GM21423 (cell line): ENCODE measurements at regions not wholly inside any gene's neighbourhood (a gene's known extent, or its start where the extent isn't known, plus 50 kb on each side); places are given as distances from the start of the nearest gene placed in this dataset.

ENCODE experiments used
- ATAC-seq: cut with Tn5 transposase; IDR thresholded peaks from one replicate; pipeline ENCODE4 v1.9.1; 2021; ENCODE audit warnings: mild to moderate bottlenecking, moderate library complexity; ENCODE audit not compliant: unreplicated experiment

DNA sequence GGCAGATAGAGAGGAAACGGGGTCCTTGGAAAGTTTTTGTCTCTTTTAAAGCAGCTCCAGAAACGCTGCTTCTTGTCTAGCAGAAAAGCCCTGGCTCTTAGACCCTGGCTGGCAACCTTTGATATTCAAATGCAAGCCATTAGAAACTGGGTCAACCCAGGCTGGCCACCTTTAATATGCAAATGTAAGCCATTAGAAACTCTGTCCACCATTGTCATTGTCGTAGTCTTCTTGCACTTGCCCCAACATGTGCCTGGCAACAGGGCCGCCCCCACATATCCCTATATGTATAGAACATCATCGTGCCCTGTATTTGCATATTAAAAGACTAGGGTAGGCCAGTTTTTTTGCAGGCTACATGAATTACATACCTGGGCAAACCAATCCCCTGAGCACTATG lies 621.3 kb upstream of the DPP6 start:
- ATAC-seq = no peak

DNA sequence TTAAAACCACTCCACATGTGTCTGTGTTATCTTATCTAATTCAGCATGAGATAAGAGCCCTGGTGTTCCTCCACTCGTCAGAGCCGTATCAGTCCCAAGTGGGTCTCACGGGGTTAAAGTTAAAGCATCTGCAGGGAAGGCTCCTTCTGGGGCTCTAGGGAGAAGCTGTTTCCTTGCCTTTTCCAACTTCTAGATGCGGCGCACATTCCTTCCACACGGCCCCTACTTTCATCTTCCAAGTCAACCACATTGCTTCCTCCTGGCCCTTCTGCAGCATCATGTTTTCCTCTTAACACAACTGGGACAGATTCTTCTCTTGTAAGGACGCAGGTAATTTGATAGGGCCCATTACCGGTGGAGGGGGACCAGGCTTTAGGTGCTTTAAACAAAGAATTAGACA lies 620.1 kb upstream of the DPP6 start:
- ATAC-seq = no peak

DNA sequence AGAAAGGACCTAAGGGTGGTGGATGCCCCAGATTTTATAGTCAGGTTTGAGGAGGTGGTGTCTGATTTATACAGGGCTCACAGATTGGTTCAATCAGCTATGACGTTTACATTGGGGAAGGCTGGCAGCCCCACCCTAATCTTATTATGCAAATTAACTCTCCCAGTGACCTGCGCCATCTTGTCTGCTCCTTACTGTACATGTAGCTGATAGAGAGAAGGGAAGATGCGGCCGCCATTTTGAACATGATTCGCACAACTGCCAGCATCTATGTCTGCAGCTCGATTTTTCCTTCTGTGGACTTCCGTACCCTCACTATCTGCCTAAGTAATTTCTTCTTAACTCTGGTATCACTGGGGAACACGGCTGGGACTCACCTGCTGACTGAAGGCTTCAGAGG lies 619.0 kb upstream of the DPP6 start:
- ATAC-seq = no peak

DNA sequence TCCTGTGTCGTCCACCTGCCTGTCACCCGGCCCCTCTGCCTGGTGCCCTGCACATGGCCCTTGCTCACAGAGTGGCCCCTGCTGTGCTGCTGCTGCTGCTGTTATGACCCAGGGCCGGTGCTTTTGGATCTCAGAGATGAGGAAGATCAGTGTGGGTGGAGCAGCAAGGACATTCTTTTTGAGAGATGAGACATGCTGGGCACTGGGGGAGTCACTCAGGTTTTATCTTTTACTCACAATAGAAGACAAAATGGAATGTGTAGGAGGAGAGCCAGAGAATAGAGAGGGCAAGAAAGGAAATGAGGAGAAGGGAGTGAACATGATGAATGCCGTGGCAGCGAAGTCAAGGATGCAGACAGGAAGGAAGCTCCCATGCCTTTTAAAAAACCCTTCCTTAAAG lies 611.5 kb upstream of the DPP6 start:
- no peak for ATAC-seq

DNA sequence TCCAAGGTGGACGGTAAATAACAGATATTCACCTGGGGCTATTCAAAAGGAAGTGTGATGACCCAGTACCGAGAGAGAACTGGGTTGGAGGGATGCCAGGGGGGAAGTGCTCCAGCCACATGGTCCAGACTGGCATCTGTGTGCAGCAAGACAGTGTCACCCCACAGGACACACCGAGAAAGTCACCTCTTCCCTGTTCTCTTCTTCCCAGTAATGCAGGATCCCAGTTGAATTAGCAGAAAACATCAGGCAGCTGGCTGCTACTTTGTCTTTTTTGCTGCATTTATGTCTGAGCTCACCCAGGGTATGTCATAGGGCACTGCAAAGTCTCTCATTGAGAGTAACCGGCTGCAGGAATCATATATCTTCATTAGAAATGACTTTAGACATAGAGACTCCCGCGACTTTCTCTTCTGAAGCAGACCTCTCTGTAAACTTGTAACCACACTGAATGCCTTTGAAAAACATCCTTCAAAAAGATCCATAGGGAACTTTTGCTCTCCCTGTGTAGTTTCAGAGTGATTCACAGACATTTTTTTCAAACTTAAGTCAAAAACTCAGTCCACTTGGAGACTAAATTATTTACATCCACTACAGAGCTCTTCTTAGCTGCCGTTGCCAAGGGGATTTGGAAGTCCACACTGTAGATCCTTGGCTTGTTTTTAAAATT lies 609.0 kb upstream of the DPP6 start:
- ATAC-seq = no peak

DNA sequence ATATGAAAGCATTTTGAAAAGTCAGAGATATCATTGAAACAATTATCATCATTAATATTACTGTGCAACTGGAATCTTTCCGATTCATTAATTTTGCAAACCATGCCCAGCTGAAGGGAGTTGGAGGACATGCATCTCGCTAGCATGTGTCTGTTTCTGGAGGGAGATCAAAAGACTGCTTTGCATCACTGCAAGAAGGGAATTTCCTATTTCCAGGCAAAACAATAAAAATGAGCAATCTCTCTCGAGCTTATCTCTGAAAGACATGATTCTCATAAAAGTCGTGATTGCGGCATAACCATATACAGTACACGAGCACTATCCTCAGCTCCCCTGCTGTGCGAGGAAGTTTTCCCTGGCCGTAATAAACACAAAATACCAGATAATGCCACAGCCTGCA lies 607.6 kb upstream of the DPP6 start:
- no peak for ATAC-seq

DNA sequence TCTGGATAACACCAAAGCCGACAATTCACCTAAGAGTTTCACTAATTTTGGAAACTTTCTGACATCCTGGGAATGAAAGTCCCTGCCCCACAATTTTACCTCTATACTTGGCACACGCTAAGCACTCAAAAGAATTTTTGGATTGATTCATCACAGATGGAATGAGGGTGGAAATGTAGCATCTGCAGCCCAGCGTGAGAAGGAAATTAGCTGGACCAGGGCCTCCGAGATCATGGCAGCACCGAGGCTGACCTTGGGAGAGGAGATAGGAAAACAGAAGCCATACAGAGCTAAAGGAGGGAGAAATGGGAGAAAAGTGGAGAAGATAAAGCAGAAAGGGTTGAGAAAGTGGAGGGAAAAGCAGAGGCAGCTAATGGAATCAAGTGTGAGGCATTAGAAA lies 606.6 kb upstream of the DPP6 start:
- no peak for ATAC-seq

DNA sequence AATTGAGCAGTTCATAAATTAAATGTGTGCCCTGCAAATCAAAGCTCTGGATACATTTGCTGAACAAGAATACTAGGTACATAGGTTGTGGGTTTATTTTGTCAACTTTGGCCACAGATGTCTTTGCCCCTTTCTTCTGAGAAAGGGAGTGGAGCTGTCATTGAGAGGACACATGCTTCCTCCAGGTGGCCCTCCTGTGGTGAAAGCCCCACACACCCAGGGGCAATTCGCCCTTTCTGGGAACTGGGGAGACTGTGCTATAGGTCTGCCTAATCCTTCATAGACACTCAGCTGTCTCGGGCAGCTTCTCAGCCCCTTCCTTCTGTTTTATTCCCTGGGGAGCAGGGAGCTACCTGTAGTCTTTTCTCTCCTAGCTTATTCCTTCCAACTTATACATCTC lies 605.7 kb upstream of the DPP6 start:
- ATAC-seq = no peak

DNA sequence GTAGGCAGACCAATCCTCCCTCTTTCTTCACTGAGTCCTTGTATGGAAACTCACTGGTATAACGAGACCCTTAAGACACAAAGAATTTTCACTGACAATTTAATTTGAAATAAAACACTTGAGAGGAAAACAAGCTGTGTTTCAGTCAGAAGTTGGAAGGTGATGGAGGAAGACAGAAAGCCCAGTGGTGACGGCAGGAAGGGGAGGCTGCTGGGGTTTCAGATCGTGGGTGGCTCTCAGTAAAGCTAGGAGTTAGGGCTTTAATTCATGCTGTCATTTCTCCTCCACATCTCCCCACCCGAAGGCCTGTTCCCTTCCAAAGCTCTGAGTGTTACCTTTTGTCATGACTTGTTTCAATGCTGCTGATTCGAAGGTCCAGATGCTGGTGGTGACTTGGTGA lies 605.2 kb upstream of the DPP6 start:
- no peak for ATAC-seq

DNA sequence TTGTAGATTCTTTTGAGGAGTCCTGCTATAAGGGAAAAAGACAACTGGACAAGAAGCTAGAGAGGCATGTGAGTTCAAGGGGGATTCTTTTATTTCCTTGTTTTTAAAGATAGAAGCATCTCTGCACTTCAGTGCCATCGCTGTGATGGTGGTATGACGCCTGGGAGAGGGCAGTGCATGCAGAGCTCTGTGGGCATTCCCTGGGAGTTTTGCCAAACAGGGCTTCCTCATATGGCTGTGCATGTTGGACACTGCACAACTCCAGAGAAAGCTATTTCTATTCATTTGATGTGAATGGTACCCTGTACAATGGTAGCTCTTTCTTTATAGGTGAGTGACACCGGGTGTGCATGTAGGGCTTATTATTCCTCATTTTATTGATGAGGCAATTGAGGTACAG lies 599.5 kb upstream of the DPP6 start:
- ATAC-seq = no peak

DNA sequence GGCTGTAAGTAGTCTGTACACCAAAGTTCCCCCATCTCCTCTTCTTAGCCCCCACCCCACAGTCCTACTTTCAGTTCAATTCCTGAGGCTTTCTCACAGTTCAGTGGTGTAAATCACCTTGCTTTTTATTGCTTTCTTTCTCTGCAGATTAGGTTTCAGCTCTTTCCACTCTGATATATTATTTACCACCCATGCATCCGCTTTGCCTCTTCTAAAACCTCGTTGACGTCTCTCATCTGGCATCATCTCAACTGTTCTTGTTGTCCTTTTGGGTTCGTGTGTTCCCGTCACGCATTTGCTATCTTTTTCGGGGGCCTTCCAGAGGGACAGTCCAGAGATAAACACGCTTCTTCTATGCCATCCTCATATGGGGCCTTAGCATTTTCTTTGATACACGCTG lies 597.9 kb upstream of the DPP6 start:
- ATAC-seq = no peak

DNA sequence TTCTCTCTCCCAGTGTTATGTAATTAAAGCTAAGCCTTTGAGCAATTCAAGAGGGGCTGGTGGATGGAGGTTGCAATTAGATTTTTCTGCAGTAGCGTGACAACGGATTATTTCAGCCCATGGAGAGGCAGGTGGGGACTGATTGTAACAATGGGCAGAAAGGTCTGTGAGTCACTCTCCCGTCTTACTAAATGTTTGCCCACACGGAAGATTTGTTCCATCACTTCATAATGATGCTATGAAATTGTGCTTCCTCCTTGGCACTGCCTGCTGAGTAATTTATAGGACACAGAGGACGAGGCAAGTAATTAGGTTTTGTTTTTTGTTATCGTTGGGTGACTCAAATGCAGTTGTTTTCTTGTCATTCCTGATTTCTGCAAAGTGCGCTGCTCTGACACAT lies 594.5 kb upstream of the DPP6 start:
- no peak for ATAC-seq

DNA sequence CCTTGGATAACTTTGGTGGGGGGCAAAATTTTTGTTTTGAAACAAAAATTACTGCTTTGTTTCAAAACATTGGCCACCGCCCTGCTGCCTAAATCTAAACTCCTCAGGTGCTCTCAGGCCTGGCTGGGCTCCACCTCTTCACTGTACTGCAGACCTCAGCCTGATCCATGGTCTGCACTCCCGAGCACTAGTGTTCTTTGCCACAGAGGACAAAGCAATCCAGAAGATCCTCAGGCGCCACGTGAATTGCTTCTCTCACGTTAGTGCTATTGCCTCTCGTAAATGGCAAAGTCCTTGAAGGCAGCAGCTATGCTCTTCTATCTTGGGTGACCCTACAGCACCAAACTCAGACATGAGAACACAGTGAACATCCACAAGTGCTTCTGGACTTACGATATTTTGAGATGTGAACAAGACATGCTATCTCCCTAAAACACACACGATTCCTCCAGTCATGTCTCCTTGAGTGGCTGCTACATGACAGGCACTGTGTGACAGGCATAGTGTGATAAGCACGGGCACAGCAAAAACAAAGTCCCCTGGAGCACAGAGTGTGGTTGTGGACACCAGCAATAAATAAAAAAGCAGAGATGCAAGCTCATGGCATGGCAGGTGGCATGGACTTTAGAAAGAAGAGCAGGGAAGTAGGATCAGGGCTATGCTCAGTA lies 582.1 kb upstream of the DPP6 start:
- ATAC-seq = no peak

DNA sequence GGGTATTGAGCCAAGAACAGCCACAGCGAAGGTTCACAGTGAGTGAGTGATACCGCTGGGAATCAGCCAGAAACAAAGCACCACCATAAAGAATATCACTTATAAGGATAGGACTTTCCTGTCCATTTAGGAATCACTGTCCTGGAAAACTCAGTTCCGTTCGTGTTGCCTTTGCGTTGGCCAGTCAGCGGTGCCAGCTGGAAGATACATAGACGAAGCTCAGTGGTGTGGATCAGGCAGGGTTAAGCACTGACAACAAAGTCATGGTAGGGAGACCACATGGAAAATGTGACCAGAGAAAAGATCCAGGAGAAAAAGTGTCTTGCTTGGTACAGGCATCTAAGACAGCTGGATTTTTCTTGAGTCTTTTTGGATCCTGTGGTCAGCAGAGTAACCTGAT lies 579.7 kb upstream of the DPP6 start:
- ATAC-seq = no peak

DNA sequence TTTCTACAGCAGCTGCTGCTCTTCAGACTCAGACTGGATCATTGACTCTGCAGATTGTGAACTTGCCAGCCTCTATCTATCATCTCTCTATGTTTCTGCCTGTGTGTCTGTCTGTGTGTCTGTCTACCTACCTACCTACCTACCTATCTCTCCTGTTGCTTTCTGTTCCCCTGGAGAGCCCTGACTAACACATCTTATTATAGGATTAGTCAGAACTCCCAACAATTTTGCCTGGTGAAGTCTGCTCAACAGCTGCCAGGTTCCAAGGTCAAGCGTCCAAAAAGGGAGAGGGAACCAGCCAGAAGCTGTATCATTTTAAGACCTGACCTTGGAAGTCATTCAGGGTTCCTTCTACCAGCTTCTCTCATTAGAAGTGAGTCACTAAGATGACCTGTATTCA lies 579.0 kb upstream of the DPP6 start:
- no peak for ATAC-seq

DNA sequence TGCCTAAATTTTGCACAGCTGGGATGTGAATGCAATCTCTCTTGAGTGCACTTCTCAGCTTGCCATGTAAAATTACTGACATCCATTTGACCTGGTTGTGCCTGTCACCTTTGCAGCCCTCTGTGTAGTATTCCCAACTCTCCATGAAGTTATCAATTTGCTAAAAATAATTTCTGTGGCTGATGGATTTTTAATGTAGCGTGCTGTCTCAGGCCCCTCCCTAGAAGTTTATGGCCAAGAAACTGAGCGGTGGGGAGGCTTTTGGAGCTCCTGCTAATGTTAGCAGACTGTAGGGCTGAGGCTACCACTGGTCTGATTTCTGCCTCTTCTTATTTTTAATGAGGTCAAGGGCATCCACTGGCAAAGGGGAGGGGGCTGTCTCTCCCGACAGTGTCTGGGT lies 577.0 kb upstream of the DPP6 start:
- ATAC-seq = no peak

DNA sequence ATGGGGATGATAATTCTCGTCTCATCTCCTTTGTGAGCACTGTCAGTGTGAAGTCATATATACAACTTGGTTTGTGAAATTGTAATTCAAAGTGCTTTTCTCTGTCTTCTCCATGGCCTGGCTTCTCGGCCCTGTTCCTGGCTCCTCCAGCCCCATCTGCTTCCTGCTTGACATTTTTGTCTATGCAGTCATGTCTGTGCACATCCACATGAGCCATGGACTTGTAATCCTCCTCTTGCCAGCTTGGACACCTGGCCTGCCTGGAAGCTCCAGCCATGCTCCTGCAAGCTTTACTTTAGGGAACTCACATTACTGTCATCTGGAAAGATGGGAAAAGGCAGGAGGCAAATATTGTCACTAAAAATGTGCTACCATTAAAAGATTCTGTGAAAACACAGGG lies 576.0 kb upstream of the DPP6 start:
- ATAC-seq = no peak

DNA sequence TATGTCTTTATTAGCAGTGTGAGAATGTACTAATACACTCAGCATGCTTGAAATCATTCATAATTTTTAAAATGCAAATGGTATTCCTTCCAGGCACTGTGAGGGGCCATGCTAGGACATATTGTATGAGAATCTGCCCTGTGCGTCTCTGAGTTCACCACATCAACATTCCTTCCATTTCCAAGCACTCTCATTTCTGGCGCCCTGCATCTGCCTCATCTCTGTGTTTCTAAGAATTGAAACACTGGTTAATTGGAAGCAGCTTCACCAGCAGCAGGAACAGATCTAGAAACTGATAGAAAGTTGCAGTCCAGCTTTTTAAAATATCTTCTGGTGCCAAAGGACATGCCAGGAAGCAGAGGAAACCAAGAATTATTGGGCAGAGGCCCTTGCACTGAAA lies 555.9 kb upstream of the DPP6 start:
- ATAC-seq = no peak

DNA sequence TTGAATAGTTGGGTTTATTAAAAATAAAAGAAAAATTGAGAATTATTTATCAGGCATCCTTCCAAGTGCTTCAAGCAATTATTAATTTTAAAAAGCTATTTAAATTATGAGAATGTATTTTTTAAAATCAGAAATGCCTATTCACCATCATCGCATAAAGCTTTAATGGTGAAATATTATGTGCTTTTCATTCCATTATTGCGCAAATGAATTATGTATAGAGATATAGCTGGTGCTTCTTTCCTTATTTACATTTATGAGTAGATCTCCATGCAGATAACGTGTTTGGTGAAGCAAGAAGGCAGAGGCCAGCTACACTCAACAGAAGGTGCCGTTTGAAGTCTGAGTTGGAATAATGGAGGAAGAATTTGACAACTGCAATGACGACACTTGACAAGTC lies 549.1 kb upstream of the DPP6 start:
- no peak for ATAC-seq

DNA sequence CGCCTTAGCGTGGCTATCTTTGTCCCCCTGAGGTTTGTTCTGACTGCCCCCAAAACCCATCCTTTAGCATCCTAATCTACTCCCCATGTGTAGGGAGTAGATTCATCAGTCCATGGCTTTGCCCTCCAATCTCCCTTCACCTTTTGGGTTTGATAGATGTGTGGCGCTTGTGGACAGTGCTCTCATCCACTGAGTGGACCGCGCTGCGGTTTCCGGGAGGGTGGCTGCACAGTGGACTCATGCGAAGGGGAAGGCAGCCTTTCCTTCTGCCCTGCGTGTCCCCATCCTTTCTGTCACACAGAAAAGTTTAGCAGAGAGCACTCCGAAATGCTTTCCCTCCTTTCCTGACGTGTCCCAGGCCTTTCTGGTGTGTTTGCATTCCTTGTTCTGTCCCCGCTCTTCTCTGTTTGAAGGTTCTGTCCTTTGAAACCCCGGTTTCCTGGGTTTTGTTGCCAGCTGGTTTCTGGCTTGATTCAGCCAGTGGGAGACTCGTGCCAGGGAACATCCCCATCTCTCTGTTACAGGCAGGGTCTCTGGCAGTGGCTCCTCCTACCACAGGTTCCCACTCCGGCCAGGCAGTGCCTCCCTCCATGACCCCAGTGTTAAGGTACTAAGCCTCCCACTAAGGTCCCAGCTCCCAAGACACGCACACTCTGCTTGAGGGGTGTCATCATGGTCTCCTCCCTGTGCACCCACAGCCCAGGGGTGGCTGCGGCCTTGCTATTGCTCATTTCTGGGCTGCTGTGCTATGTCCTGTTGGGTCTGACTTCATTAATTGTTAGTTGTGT lies 547.7 kb upstream of the DPP6 start:
- no peak for ATAC-seq

DNA sequence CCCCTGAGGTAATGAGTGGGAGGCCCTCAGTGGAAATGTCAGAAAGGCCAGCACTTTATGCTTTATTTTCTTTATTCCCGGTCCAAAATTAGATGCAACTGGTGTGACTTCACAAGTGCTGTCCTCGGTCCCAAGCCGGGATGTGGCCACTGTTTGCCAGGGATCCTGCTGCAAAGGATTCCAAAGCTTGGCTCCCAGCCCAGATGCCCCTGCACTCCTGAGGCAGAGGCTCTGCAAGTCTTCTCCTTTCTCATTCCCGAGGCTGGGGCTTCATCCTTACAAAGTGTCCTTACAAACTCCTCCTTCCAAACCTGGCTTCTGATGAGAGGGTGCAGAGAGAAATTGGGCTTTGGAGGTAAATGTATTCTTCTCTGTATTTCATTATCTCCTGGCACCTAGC lies 544.3 kb upstream of the DPP6 start:
- ATAC-seq = no peak

DNA sequence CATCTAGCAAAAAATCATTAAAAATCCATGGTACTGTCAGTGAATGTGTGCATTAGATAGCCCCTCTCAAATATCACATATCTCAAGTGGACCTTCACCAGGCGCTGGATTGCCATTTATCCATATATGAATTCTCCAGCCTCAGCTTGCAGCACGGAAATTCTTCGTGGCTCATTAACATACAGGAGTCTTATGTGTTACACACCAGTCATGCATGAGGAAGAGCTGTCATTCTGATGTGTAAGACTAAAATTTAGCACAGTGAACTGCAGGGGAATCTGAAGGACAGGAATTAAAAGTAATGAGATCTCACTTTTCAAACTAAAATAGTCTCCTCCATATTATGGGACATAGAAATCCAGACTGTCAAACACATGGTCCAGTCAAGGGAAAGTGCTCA lies 542.4 kb upstream of the DPP6 start:
- ATAC-seq = no peak
